OCI-LY1 (cell line): ENCODE measurements at regions not wholly inside any gene's neighbourhood (a gene's known extent, or its start where the extent isn't known, plus 50 kb on each side); places are given as distances from the start of the nearest gene placed in this dataset.

Source experiments
- H2AFZ ChIP-seq: fragments of 200-600 bp; sonication (generic), shearing (Covaris generic); 2 replicates; pipeline ENCODE4 v1.6.0; 2014; ENCODE audit warnings: antibody characterized with exemption, mild to moderate bottlenecking, low read length
- H3F3A ChIP-seq: fragments of 200-600 bp; sonication (generic), shearing (Covaris generic); 2 replicates; pipeline ENCODE4 v1.6.0; 2014; ENCODE audit warnings: mild to moderate bottlenecking, antibody characterized with exemption, low read length, moderate library complexity; ENCODE audit not compliant: insufficient read depth
- H3K27ac ChIP-seq: fragments of 200-600 bp; sonication (generic); 2 replicates; pipeline ENCODE4 v1.5.1; 2014; ENCODE audit warnings: low read length, mixed run types, mild to moderate bottlenecking, low read depth; ENCODE audit not compliant: poor library complexity, severe bottlenecking
- H3K27me3 ChIP-seq: fragments of 200-600 bp; sonication (generic); 2 replicates; pipeline ENCODE4 v1.6.0; 2014; ENCODE audit warnings: antibody characterized with exemption, mild to moderate bottlenecking, low read length, moderate library complexity; ENCODE audit not compliant: insufficient read depth
- H3K36me3 ChIP-seq: fragments of 200-600 bp; sonication (generic); 2 replicates; pipeline ENCODE4 v1.6.1; 2014; ENCODE audit warnings: mild to moderate bottlenecking, antibody characterized with exemption, low read length, moderate library complexity, mixed read lengths; ENCODE audit not compliant: insufficient read depth
- H3K4me1 ChIP-seq: fragments of 200-600 bp; sonication (generic); 2 replicates; pipeline ENCODE4 v1.5.1; 2014; ENCODE audit warnings: mild to moderate bottlenecking, low read length, moderate library complexity; ENCODE audit not compliant: insufficient read depth, severe bottlenecking
- H3K4me2 ChIP-seq: fragments of 200-600 bp; sonication (generic), shearing (Covaris generic); 2 replicates; pipeline ENCODE4 v1.6.1; 2014; ENCODE audit warnings: low read length
- H3K4me3 ChIP-seq: fragments of 200-600 bp; sonication (generic); 2 replicates; pipeline ENCODE4 v1.5.1; 2014; ENCODE audit warnings: low read length, low read depth, mild to moderate bottlenecking, mixed read lengths; ENCODE audit not compliant: poor library complexity, severe bottlenecking
- H3K79me2 ChIP-seq: fragments of 200-600 bp; shearing (Covaris generic); 2 replicates; pipeline ENCODE4 v1.6.1; 2016; ENCODE audit warnings: mixed run types, low read length, mixed read lengths; ENCODE audit not compliant: insufficient read depth
- H3K9ac ChIP-seq: fragments of 200-600 bp; sonication (generic), shearing (Covaris generic); 2 replicates; pipeline ENCODE4 v1.6.1; 2014; ENCODE audit warnings: mild to moderate bottlenecking, low read length, mixed read lengths
- H3K9me2 ChIP-seq: fragments of 200-600 bp; sonication (generic), shearing (Covaris generic); 2 replicates; pipeline ENCODE4 v1.6.1; 2014; ENCODE audit warnings: low read depth, mild to moderate bottlenecking, low read length, mixed read lengths
- H3K9me3 ChIP-seq: fragments of 200-600 bp; shearing (Covaris generic); 2 replicates; pipeline ENCODE4 v1.6.1; 2014; ENCODE audit warnings: low read length, mixed read lengths
- H4K20me1 ChIP-seq: fragments of 200-600 bp; sonication (generic), shearing (Covaris generic); 2 replicates; pipeline ENCODE4 v1.6.0; 2016; ENCODE audit warnings: mild to moderate bottlenecking, low read length; ENCODE audit not compliant: insufficient read depth
- CTCF ChIP-seq: fragments of 200-600 bp; sonication (generic), shearing (Covaris generic); IDR thresholded peaks from 2 replicates; pipeline ENCODE4 v1.5.1; 2017; ENCODE audit warnings: mild to moderate bottlenecking, antibody characterized with exemption, low read length, moderate library complexity, mixed read lengths
- EZH2 ChIP-seq: fragments of 200-600 bp; sonication (generic), shearing (Covaris generic); IDR thresholded peaks from 2 replicates; pipeline ENCODE4 v1.8.0; 2017; ENCODE audit warnings: borderline replicate concordance, mixed run types, mild to moderate bottlenecking, antibody characterized with exemption, low read length, moderate library complexity, mixed read lengths

GRCh38 chr12:89156862-89157262 lies 195.4 kb downstream of the DUSP6 start:
- no peak overlapping the region for H3K4me2 ChIP-seq
- no peak overlapping the region for H3K9ac ChIP-seq
- no peaks in the 10 kb centered on the region for H3K4me1 ChIP-seq
- H3K27ac ChIP-seq: no peak overlapping the region
- H2AFZ ChIP-seq: no peak overlapping the region
- no peaks in the 10 kb centered on the region for H3K79me2 ChIP-seq
- TF ChIP-seq CTCF (no peak), EZH2 (no peak)
- no peaks in the 10 kb centered on the region for H4K20me1 ChIP-seq
- no peaks in the 10 kb centered on the region for H3K27me3 ChIP-seq
- no peaks in the 10 kb centered on the region for H3F3A ChIP-seq
- no peaks in the 10 kb centered on the region for H3K36me3 ChIP-seq
- no peaks in the 10 kb centered on the region for H3K9me3 ChIP-seq
- no peaks in the 10 kb centered on the region for H3K9me2 ChIP-seq
- H3K4me3 ChIP-seq: no peak overlapping the region

GRCh38 chr12:89156340-89156739 lies 196.0 kb downstream of the DUSP6 start:
- no peaks in the 10 kb centered on the region for H3K79me2 ChIP-seq
- H3K9ac ChIP-seq: no peak overlapping the region
- H2AFZ ChIP-seq: no peak overlapping the region
- no peaks in the 10 kb centered on the region for H4K20me1 ChIP-seq
- H3K27ac ChIP-seq: no peak overlapping the region
- no peaks in the 10 kb centered on the region for H3K9me2 ChIP-seq
- TF ChIP-seq EZH2: no peak
- no peak for TF ChIP-seq CTCF
- H3K27me3 ChIP-seq: no peaks in the 10 kb centered on the region
- no peaks in the 10 kb centered on the region for H3K4me1 ChIP-seq
- no peaks in the 10 kb centered on the region for H3K36me3 ChIP-seq
- no peak overlapping the region for H3K4me2 ChIP-seq
- no peaks in the 10 kb centered on the region for H3F3A ChIP-seq
- H3K9me3 ChIP-seq: no peaks in the 10 kb centered on the region
- H3K4me3 ChIP-seq: no peak overlapping the region

- Histone ChIP-seq H3K4me1 (no peaks in the 10 kb centered on the region), H3F3A (no peaks in the 10 kb centered on the region), H3K27ac (no peak overlapping the region), H3K9me2 (no peaks in the 10 kb centered on the region), H3K9me3 (no peaks in the 10 kb centered on the region), H3K36me3 (no peaks in the 10 kb centered on the region), H3K4me3 (no peak overlapping the region), H2AFZ (no peak overlapping the region), H3K9ac (no peak overlapping the region), H4K20me1 (no peaks in the 10 kb centered on the region), H3K27me3 (no peaks in the 10 kb centered on the region), H3K79me2 (no peaks in the 10 kb centered on the region), H3K4me2 (no peak overlapping the region)
- no peak for TF ChIP-seq EZH2
- no peak for TF ChIP-seq CTCF
These were observed 196.5 kb downstream of the DUSP6 start for GRCh38 chr12:89155826-89156225.
